K562 (cell line): ENCODE measurements at regions not wholly inside any gene's neighbourhood (a gene's known extent, or its start where the extent isn't known, plus 50 kb on each side); places are given as distances from the start of the nearest gene placed in this dataset.

ENCODE experiments used
- ATAC-seq: fragments of 200-7000 bp; cut with Tn5 transposase; 3 replicates; pipeline ENCODE4 v1.9.1; 2020; ENCODE audit warnings: moderate library complexity
- BruUV-seq: library from RNA; stranded (reverse); fragments of 400-500 nt; replicated peaks from 2 replicates; lab custom pipeline; 2021; lab: Mats Ljungman, UMichigan
- CTCF ChIA-PET: fragments of 300-600 bp; formaldehyde crosslinking; extraction: SDS; loops from one replicate; lab custom pipeline; 2021; ENCODE audit warnings: low intra/inter-chr PET ratio; lab: Yijun Ruan, JAX
- POLR2A ChIA-PET: fragments of 300-600, 350-650 bp; sonication (Branson Sonifier 250); formaldehyde crosslinking; extraction: SDS; loops from one replicate; lab custom pipeline; 2021; ENCODE audit warnings: antibody characterized with exemption, inconsistent platforms; lab: Yijun Ruan, JAX
- DNase-seq, 4 experiments: peaks; one replicate each; pipeline versions ENCODE4 v3.0.0 to v3.0.0-alpha.2; 2011 to 2018; ENCODE audit warnings: low spot score in 3 of 4, mixed read lengths in 3 of 4; ENCODE audit errors: extremely low read depth in 1 of 4
- FAIRE-seq: peaks from 2 replicates; lab custom pipeline; 2011; peaks lifted over from hg19 to GRCh38; lab: Jason Lieb, UNC
- H2AFZ ChIP-seq: 2 replicates; pipeline ENCODE4 v1.6.0; 2011; ENCODE audit warnings: low read depth, low read length, control low read depth, inconsistent platforms
- H3K27ac ChIP-seq: fragments of 200-600 bp; 3 replicates; pipeline ENCODE4 v1.8.0; 2011; ENCODE audit warnings: low read depth, mild to moderate bottlenecking, control low read depth, inconsistent platforms, low read length, moderate library complexity, mixed read lengths; ENCODE audit errors: extremely low read depth
- H3K27me3 ChIP-seq, 2 experiments: fragments of 300-600 bp in 1 of 2; 2 replicates in 1 of 2; 3 replicates in 1 of 2; pipeline versions ENCODE4 v1.6.0 to v1.8.0; 2011; ENCODE audit warnings: inconsistent platforms in 2 of 2, low read length in 2 of 2, mild to moderate bottlenecking in 1 of 2, mixed read lengths in 1 of 2, moderate library complexity in 1 of 2; ENCODE audit not compliant: control insufficient read depth in 2 of 2, insufficient read depth in 2 of 2
- H3K36me3 ChIP-seq: fragments of 300-600 bp; 3 replicates; pipeline ENCODE4 v1.8.0; 2011; ENCODE audit warnings: mild to moderate bottlenecking, low read length, inconsistent platforms; ENCODE audit not compliant: control insufficient read depth, insufficient read depth
- H3K4me1 ChIP-seq, 2 experiments: fragments of 200-600 bp in 1 of 2; replicated peaks in 1 of 2; 2 replicates in 1 of 2; 3 replicates in 1 of 2; pipeline versions ENCODE4 v1.5.1 to v1.8.0; 2011; ENCODE audit warnings: inconsistent platforms in 2 of 2, low read length in 2 of 2, mild to moderate bottlenecking in 1 of 2, mixed read lengths in 1 of 2, moderate library complexity in 1 of 2; ENCODE audit not compliant: control insufficient read depth in 2 of 2, insufficient read depth in 2 of 2
- H3K4me2 ChIP-seq: 2 replicates; pipeline ENCODE4 v1.6.1; 2011; ENCODE audit warnings: low read length, control low read depth, inconsistent platforms, mixed read lengths; ENCODE audit not compliant: insufficient read depth
- H3K4me3 ChIP-seq: fragments of 200-600 bp; sonication (generic), shearing (Covaris generic); 2 replicates; pipeline ENCODE4 v1.5.1; 2016; ENCODE audit warnings: control low read depth, inconsistent platforms
- H3K79me2 ChIP-seq: fragments of 200-600 bp; 3 replicates; pipeline ENCODE4 v1.8.0; 2011; ENCODE audit warnings: low read length, inconsistent platforms; ENCODE audit not compliant: control insufficient read depth, insufficient read depth
- H3K9ac ChIP-seq, 2 experiments: 2 replicates each; pipeline versions ENCODE4 v1.6.0 to v1.6.1; 2011; ENCODE audit warnings: low read depth in 2 of 2, low read length in 2 of 2, control low read depth in 1 of 2, inconsistent platforms in 1 of 2, mild to moderate bottlenecking in 1 of 2, mixed read lengths in 1 of 2; ENCODE audit not compliant: insufficient read depth in 1 of 2
- H3K9me1 ChIP-seq: one replicate; pipeline ENCODE4 v1.6.0; 2011; ENCODE audit warnings: inconsistent platforms, mild to moderate bottlenecking, low read length, moderate library complexity; ENCODE audit not compliant: control insufficient read depth, insufficient read depth
- H3K9me3 ChIP-seq: replicated peaks from 2 replicates; pipeline ENCODE4 v1.5.1; 2011; ENCODE audit warnings: low read depth, low read length, inconsistent platforms; ENCODE audit not compliant: control insufficient read depth, insufficient read depth
- H4K20me1 ChIP-seq: replicated peaks from 2 replicates; pipeline ENCODE4 v1.6.1; 2011; ENCODE audit warnings: low read length, inconsistent platforms, mixed read lengths; ENCODE audit not compliant: control insufficient read depth, insufficient read depth
- POU5F1 ChIP-seq: fragments of 150-350 bp; IDR thresholded peaks from 2 replicates; pipeline ENCODE4 v1.6.1; 2014; ENCODE audit warnings: borderline replicate concordance, low read length, low read depth, mild to moderate bottlenecking; ENCODE audit not compliant: partially characterized antibody
- ZFP36 ChIP-seq: fragments of 150-350 bp; IDR thresholded peaks from 2 replicates; pipeline ENCODE4 v1.6.1; 2018; ENCODE audit warnings: low read length, low read depth; ENCODE audit not compliant: partially characterized antibody
- WGBS: fragments of 100-300 bp; shearing (Covaris generic); methylation state at CpG from one replicate; pipeline ENCODE4 v1.1.6; 2016; ENCODE audit warnings: low coverage, mixed read lengths; ENCODE audit not compliant: insufficient coverage; ENCODE audit errors: missing lambda C conversion rate; 5-methylcytosine and 5-hydroxymethylcytosine counted together
- in situ Hi-C: fragments of 300-500 bp; cut with MboI; formaldehyde crosslinking; loops from 4 replicates; pipeline ENCODE4 v1.15.0; 2018; ENCODE audit warnings: inconsistent platforms, mixed read lengths
- intact Hi-C: fragments of 100-400 bp; cut with micrococcal nuclease; formaldehyde crosslinking; loops from 2 replicates; pipeline ENCODE4 v1.14.2; 2022
- TF ChIP-seq, protein P1 (sequence below), 2 experiments: IDR thresholded peaks in 1 of 2; conservative IDR thresholded peaks in 1 of 2; 2 replicates each; pipeline ENCODE4 v1.6.1; 2016; ENCODE audit warnings: low read depth in 2 of 2, mild to moderate bottlenecking in 1 of 2, missing compliant biosample characterization in 1 of 2, missing genetic modification characterization in 1 of 2, moderate library complexity in 1 of 2

DNA sequence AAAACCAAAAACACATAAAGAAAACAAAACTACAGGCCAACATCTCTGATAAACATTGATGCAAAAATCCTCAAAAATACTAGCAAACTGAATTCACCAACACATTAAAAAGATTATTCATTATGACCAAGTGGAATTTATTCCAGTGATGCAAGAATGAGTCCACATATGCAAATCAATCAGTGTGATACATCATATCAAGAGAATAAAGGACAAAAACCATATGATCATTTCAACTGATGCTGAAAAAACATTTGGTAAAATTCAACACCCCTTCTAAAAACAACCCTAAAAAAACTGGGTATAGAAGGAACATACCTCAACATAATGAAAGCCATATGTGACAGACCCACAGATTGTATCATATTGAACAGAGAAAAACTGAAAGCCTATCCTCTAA is 265.6 kb upstream of the DCBLD2 start:
- BruUV-seq: no TSS peak
- CTCF ChIA-PET: no interaction called here

DNA sequence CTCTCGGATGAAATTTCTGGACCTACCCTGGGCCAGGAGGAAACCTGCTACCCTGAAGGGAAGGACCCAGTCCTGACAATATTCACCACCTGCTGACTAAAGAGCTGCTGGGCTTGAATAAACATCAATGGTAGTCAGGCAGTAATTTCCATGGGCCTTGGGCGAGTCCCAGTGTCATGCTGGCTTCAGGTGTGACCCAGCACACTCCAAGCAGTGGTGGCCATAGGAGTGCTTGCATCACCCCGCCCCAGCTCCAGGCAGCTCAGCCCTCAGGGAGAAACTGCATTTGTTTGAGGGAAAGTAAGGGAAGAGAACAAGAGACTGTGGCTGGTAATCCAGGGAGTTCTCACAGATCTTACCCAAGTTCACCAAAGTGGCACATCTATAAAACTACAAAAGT is 261.8 kb upstream of the DCBLD2 start:
- no peak overlapping the region for H3K4me2 ChIP-seq
- H3K4me3 ChIP-seq: no peak overlapping the region
- no peaks in the 10 kb centered on the region for H3K36me3 ChIP-seq
- FAIRE-seq: no peak
- BruUV-seq: no TSS peak
- intact Hi-C loops: no loop called here
- CTCF ChIA-PET: no interaction called here
- in situ Hi-C loops: loop anchor here (25.0 kb wide), 1 partner anchor 351 kb away; no protein-coding TSS in a partner anchor
- H4K20me1 ChIP-seq: no peaks in the 10 kb centered on the region
- H3K9ac ChIP-seq: no peak overlapping the region
- H3K27ac ChIP-seq: no peak overlapping the region
- no peak for ATAC-seq
- no peak for DNase-seq
- TF ChIP-seq ZFP36 (no peak), POU5F1 (no peak)
- no peaks in the 10 kb centered on the region for H3K4me1 ChIP-seq
- 0% methylated on average over 2 of the region's 3 CpGs for WGBS
- POLR2A ChIA-PET: no interaction called here
- no peaks in the 10 kb centered on the region for H3K79me2 ChIP-seq
- H2AFZ ChIP-seq: no peak overlapping the region
- no peaks in the 10 kb centered on the region for H3K9me1 ChIP-seq
- no peaks in the 10 kb centered on the region for H3K9me3 ChIP-seq
- no peaks in the 10 kb centered on the region for H3K27me3 ChIP-seq

More for the DNA sequence above, 265.6 kb upstream of the DCBLD2 start:
- FAIRE-seq: no peak
- H3K27ac ChIP-seq: no peak overlapping the region
- no peak overlapping the region for H3K9ac ChIP-seq
- H2AFZ ChIP-seq: no peak overlapping the region
- ATAC-seq: no peak
- no peaks in the 10 kb centered on the region for H3K9me1 ChIP-seq
- H3K79me2 ChIP-seq: no peaks in the 10 kb centered on the region
- H3K4me2 ChIP-seq: no peak overlapping the region
- no peaks in the 10 kb centered on the region for H3K36me3 ChIP-seq
- no peak overlapping the region for H3K4me3 ChIP-seq
- intact Hi-C loops (no loop called here), in situ Hi-C loops (loop anchor here (25.0 kb wide), 1 partner anchor 355 kb away; no protein-coding TSS in a partner anchor)
- no peak for DNase-seq
- H4K20me1 ChIP-seq: no peaks in the 10 kb centered on the region
- POLR2A ChIA-PET: no interaction called here
- H3K9me3 ChIP-seq: no peaks in the 10 kb centered on the region
- H3K4me1 ChIP-seq: no peaks in the 10 kb centered on the region
- TF ChIP-seq, protein P1, sequence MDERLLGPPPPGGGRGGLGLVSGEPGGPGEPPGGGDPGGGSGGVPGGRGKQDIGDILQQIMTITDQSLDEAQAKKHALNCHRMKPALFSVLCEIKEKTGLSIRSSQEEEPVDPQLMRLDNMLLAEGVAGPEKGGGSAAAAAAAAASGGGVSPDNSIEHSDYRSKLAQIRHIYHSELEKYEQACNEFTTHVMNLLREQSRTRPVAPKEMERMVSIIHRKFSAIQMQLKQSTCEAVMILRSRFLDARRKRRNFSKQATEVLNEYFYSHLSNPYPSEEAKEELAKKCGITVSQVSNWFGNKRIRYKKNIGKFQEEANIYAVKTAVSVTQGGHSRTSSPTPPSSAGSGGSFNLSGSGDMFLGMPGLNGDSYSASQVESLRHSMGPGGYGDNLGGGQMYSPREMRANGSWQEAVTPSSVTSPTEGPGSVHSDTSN (CRISPR knock-in tag; IDR thresholded peaks at IDR 0.05; ENCODE audit: low read depth): no peak
- TF ChIP-seq, protein P1 (tag; conservative IDR thresholded peaks at IDR 0.05; ENCODE audit: low read depth): no peak
- H3K27me3 ChIP-seq: no peaks in the 10 kb centered on the region
